Spleen (tissue), 7 donors: ENCODE measurements at regions not wholly inside any gene's neighbourhood (a gene's known extent, or its start where the extent isn't known, plus 50 kb on each side); places are given as distances from the start of the nearest gene placed in this dataset.

ENCODE experiments used
- CTCF ChIP-seq, 11 experiments: fragments of 200-600 bp in 7 of 11; fragments of 450-650 bp in 4 of 11; sonication (generic) in 4 of 11; IDR thresholded peaks in 8 of 11; conservative IDR thresholded peaks in 3 of 11; 1 replicate in 7 of 11; 2 replicates in 4 of 11; pipeline versions ENCODE4 v1.4.0 to v1.8.0; 2016 to 2021; ENCODE audit warnings: antibody characterized with exemption in 11 of 11, inconsistent platforms in 4 of 11, mild to moderate bottlenecking in 1 of 11
- POLR2A ChIP-seq, 3 donors: fragments of 450-650 bp; IDR thresholded peaks; one replicate each; pipeline ENCODE4 v1.5.1; 2017; ENCODE audit warnings: antibody characterized with exemption in 3 of 3, mild to moderate bottlenecking in 1 of 3
- donor health status: DM: no; HTN: no; CAD: no; lungs with moderate emphysema.
- donor health status: DM: no; HTN: no; CAD: no.
- donor health status: DM: no; HTN: no; CAD: no.

- TF ChIP-seq POLR2A (IDR thresholded peaks at IDR 0.05) (no peak), CTCF (IDR thresholded peaks at IDR 0.05 in 8 of 11, conservative IDR thresholded peaks at IDR 0.05 in 3 of 11) (no peak)
Observed at GRCh38 chr5:125070961-125071360, 324.5 kb upstream of the ZNF608 start.
